Mesenchymal stem cell (in vitro differentiated cells and primary cell): ENCODE measurements at regions not wholly inside any gene's neighbourhood (a gene's known extent, or its start where the extent isn't known, plus 50 kb on each side); places are given as distances from the start of the nearest gene placed in this dataset.

Experiments used
- DNase-seq: peaks from one replicate; pipeline ENCODE4 v3.0.0-alpha.2; 2013
- H2AFZ ChIP-seq: one replicate; pipeline ENCODE4 v1.6.1; 2013; ENCODE audit warnings: low read depth, mild to moderate bottlenecking, control low read depth, inconsistent platforms, low read length, moderate library complexity
- H2AK5ac ChIP-seq: 2 replicates; pipeline ENCODE4 v1.6.1; 2013; ENCODE audit warnings: low read length, moderate library complexity, mild to moderate bottlenecking, inconsistent platforms; ENCODE audit not compliant: severe bottlenecking
- H2BK120ac ChIP-seq: one replicate; pipeline ENCODE4 v1.6.1; 2013; ENCODE audit warnings: low read depth, mild to moderate bottlenecking, inconsistent platforms, low read length, moderate library complexity
- H2BK12ac ChIP-seq, 2 experiments: one replicate each; pipeline ENCODE4 v1.6.1; 2013; ENCODE audit warnings: inconsistent platforms in 2 of 2, low read length in 2 of 2, mild to moderate bottlenecking in 2 of 2, moderate library complexity in 2 of 2, control low read depth in 1 of 2
- H2BK15ac ChIP-seq: one replicate; pipeline ENCODE4 v1.6.1; 2013; ENCODE audit warnings: mild to moderate bottlenecking, low read depth, inconsistent platforms; ENCODE audit not compliant: poor library complexity, severe bottlenecking
- H2BK5ac ChIP-seq: 2 replicates; pipeline ENCODE4 v1.6.1; 2013; ENCODE audit warnings: low read depth, mild to moderate bottlenecking, low read length, control low read depth, inconsistent platforms; ENCODE audit not compliant: poor library complexity, severe bottlenecking
- H3K14ac ChIP-seq, 2 experiments: one replicate each; pipeline ENCODE4 v1.6.1; 2013; ENCODE audit warnings: inconsistent platforms in 2 of 2, low read length in 2 of 2, control low read depth in 1 of 2, mild to moderate bottlenecking in 1 of 2, moderate library complexity in 1 of 2
- H3K18ac ChIP-seq, 2 experiments: one replicate each; pipeline ENCODE4 v1.6.1; 2013; ENCODE audit warnings: inconsistent platforms in 2 of 2, low read length in 2 of 2, control low read depth in 1 of 2, low read depth in 1 of 2, mild to moderate bottlenecking in 1 of 2
- H3K23ac ChIP-seq, 2 experiments: one replicate each; pipeline ENCODE4 v1.6.1; 2013; ENCODE audit warnings: inconsistent platforms in 2 of 2, low read length in 2 of 2, mild to moderate bottlenecking in 2 of 2, moderate library complexity in 2 of 2, control low read depth in 1 of 2
- H3K27ac ChIP-seq: 2 replicates; pipeline ENCODE4 v1.5.1; 2013; ENCODE audit warnings: mild to moderate bottlenecking, moderate library complexity, low read length, control low read depth, inconsistent platforms; ENCODE audit not compliant: poor library complexity, severe bottlenecking
- H3K27me3 ChIP-seq, 2 experiments: 2 replicates each; pipeline versions ENCODE4 v1.6.1 to v1.7.0; 2013; ENCODE audit warnings: low read length in 2 of 2, mild to moderate bottlenecking in 2 of 2, moderate library complexity in 2 of 2, control low read depth in 1 of 2, inconsistent platforms in 1 of 2; ENCODE audit not compliant: control insufficient read depth in 1 of 2, insufficient read depth in 1 of 2
- H3K36me3 ChIP-seq, 2 experiments: 2 replicates each; pipeline versions ENCODE4 v1.6.1 to v1.7.0; 2013; ENCODE audit warnings: low read length in 2 of 2, control low read depth in 1 of 2, inconsistent platforms in 1 of 2, low read depth in 1 of 2, mild to moderate bottlenecking in 1 of 2; ENCODE audit not compliant: insufficient read depth in 2 of 2, control insufficient read depth in 1 of 2
- H3K4ac ChIP-seq, 2 experiments: one replicate each; pipeline ENCODE4 v1.6.1; 2013; ENCODE audit warnings: inconsistent platforms in 2 of 2, low read length in 2 of 2, mild to moderate bottlenecking in 2 of 2, moderate library complexity in 2 of 2, control low read depth in 1 of 2, low read depth in 1 of 2
- H3K4me1 ChIP-seq: 2 replicates; pipeline ENCODE4 v1.6.1; 2013; ENCODE audit warnings: low read depth, low read length, control low read depth; ENCODE audit not compliant: control insufficient read depth, insufficient read depth
- H3K4me2 ChIP-seq: 2 replicates; pipeline ENCODE4 v1.6.1; 2013; ENCODE audit warnings: low read length, mild to moderate bottlenecking, inconsistent platforms; ENCODE audit not compliant: poor library complexity, severe bottlenecking
- H3K4me3 ChIP-seq, 2 experiments: 2 replicates each; pipeline versions ENCODE4 v1.5.1 to v1.7.0; 2013; ENCODE audit warnings: low read length in 2 of 2, mild to moderate bottlenecking in 2 of 2, control low read depth in 1 of 2, low read depth in 1 of 2; ENCODE audit not compliant: insufficient read depth in 1 of 2
- H3K79me1 ChIP-seq: replicated peaks from 2 replicates; pipeline ENCODE4 v1.6.1; 2013; ENCODE audit warnings: mild to moderate bottlenecking, control low read depth, low read length, inconsistent platforms; ENCODE audit not compliant: poor library complexity, severe bottlenecking
- H3K9ac ChIP-seq: 2 replicates; pipeline ENCODE4 v1.7.0; 2013; ENCODE audit warnings: mild to moderate bottlenecking, low read length, moderate library complexity
- H3K9me3 ChIP-seq: 2 replicates; pipeline ENCODE4 v1.7.0; 2013; ENCODE audit warnings: mild to moderate bottlenecking, low read length; ENCODE audit not compliant: control insufficient read depth
- H4K8ac ChIP-seq: one replicate; pipeline ENCODE4 v1.6.1; 2013; ENCODE audit warnings: inconsistent platforms, mild to moderate bottlenecking, low read length, moderate library complexity
- H4K91ac ChIP-seq: one replicate; pipeline ENCODE4 v1.6.1; 2013; ENCODE audit warnings: mild to moderate bottlenecking, low read length, inconsistent platforms
- WGBS: methylation state at CpG from one replicate; pipeline ENCODE4 v1.1.7; 2013; ENCODE audit warnings: mixed read lengths; 5-methylcytosine and 5-hydroxymethylcytosine counted together

DNA sequence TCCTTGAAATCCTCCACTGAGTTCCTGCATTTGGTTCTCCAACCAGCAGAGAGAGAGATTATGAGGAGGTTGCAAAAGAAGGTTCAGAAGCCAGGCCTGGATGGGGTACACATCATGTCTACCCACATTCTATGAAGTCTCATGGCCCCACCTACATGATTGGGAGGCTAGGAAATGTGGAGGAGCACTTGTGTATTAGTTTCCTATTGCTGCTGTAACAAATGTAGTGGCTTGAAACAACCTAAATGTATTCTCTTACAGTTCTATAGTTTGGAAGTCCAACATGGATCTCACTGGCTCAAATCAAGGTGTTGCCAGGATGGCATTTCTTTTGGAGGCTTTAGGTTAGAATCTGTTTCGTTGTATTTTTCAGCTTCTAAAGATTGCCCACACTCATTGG lies 134.2 kb upstream of the ZNF648 start:
- no peak overlapping the region for H3K4ac ChIP-seq
- no peaks in the 10 kb centered on the region for H3K9me3 ChIP-seq
- no peak for DNase-seq
- no peaks in the 10 kb centered on the region for H3K36me3 ChIP-seq
- no CpG with 5 or more reads among the region's 1 CpG for WGBS
- no peaks in the 10 kb centered on the region for H3K27me3 ChIP-seq
- H4K91ac ChIP-seq: no peak overlapping the region
- no peak overlapping the region for H4K8ac ChIP-seq
- no peak overlapping the region for H3K4me3 ChIP-seq
- H2AFZ ChIP-seq: no peak overlapping the region
- no peaks in the 10 kb centered on the region for H3K79me1 ChIP-seq
- H2BK120ac ChIP-seq: no peak overlapping the region
- H2BK15ac ChIP-seq: no peak overlapping the region
- H3K9ac ChIP-seq: no peak overlapping the region
- H3K18ac ChIP-seq: no peak overlapping the region
- no peak overlapping the region for H2AK5ac ChIP-seq
- H3K23ac ChIP-seq: no peak overlapping the region
- H3K27ac ChIP-seq: no peak overlapping the region
- no peak overlapping the region for H3K14ac ChIP-seq
- no peak overlapping the region for H2BK12ac ChIP-seq
- H2BK5ac ChIP-seq: no peak overlapping the region
- H3K4me2 ChIP-seq: no peak overlapping the region
- no peaks in the 10 kb centered on the region for H3K4me1 ChIP-seq

DNA sequence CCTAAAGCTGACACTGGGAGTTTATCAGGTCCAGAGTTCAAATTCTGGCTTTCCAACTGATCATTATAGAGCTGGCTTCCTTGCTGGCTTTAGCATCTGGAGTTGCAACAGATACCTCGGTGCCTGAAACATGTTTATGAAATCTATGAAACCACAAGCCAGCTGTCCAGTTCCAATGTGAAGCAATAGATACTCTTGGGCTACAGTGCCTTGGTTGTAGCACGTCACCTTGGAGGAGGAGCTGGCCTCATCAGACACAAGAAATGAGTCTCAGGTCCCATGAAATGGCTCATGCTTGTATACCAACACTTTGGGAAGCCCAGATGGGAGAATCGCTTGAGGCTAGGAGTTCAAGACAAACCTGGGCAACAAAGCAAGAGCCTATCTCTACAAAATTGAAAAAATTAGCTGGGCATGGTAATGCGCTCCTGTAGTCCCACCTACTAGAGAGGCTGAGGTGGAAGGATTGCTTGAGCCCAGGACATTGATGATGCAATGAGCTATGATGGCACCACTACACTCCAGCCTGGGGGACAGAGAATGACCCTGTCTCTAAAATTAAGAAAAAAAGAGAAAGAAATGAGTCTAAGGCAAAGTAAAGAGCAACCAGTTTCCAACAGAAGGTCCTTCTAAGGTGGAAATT lies 132.5 kb upstream of the ZNF648 start:
- Histone ChIP-seq H3K4me2 (no peak overlapping the region), H3K4ac (no peak overlapping the region), H3K9ac (no peak overlapping the region), H2BK15ac (no peak overlapping the region), H3K4me1 (no peaks in the 10 kb centered on the region), H3K36me3 (no peaks in the 10 kb centered on the region), H4K91ac (no peak overlapping the region), H3K18ac (no peak overlapping the region), H3K14ac (no peak overlapping the region), H3K79me1 (no peaks in the 10 kb centered on the region), H2BK12ac (no peak overlapping the region), H3K9me3 (no peaks in the 10 kb centered on the region), H4K8ac (no peak overlapping the region), H3K4me3 (no peak overlapping the region), H2AK5ac (no peak overlapping the region), H2AFZ (no peak overlapping the region), H2BK120ac (no peak overlapping the region), H3K27me3 (peaks cover 0 to 5% of the 10 kb centered on the region in 2 experiments), H3K23ac (no peak overlapping the region), H2BK5ac (no peak overlapping the region), H3K27ac (no peak overlapping the region)
- peak; percentile 76 for DNase-seq
- 76% methylated on average over 4 of the region's 4 CpGs for WGBS

DNA sequence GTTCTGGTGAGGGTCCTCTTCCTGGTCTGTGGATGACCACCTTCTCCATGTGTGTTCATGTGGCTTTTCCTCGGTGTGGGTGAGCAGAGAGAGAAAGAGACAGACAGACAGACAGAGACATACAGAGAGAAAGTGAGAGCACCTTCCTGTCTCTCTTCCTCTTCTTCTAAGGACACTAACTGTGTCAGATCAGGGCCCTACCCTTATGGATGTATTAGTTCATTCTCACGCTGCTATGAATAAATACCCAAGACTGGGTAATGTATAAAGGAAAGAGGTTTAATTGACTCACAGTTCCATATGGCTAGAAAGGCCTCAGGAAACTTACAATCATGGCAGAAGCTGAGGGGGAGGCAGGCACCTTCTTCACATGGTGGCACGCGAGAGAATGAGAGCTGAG lies 131.5 kb upstream of the ZNF648 start:
- H3K4me2 ChIP-seq: no peak overlapping the region
- WGBS: 100% methylated on average over 3 of the region's 4 CpGs
- DNase-seq: no peak

DNA sequence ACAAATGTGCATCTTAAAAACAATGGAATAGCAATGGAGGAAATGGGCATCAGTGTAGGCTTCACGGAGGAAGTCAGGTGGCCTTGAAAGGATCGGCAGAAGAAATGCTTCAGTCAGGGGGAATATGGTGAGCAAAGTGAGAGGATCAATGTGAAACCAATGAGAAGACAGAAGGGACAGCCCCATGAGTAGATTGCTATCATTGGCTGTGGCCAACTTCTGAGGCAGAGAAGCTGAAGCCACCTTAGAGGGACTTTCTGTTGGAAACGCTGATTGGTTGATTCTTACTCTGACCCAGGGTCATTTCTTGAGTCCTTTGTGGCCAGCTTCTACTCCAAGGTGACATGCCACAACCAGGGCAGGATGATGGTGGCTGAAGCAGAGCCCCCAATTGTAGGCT lies 130.7 kb upstream of the ZNF648 start:
- H2BK120ac ChIP-seq: no peak overlapping the region
- no peaks in the 10 kb centered on the region for H3K9me3 ChIP-seq
- 92% methylated on average over 3 of the region's 3 CpGs for WGBS
- no peak overlapping the region for H3K18ac ChIP-seq
- no peak overlapping the region for H3K4me3 ChIP-seq
- no peak overlapping the region for H3K4me2 ChIP-seq
- no peak overlapping the region for H2AFZ ChIP-seq
- H2BK15ac ChIP-seq: no peak overlapping the region
- H2AK5ac ChIP-seq: no peak overlapping the region
- H3K23ac ChIP-seq: no peak overlapping the region
- no peak for DNase-seq
- H2BK5ac ChIP-seq: no peak overlapping the region
- H3K79me1 ChIP-seq: no peaks in the 10 kb centered on the region
- no peak overlapping the region for H3K14ac ChIP-seq
- no peak overlapping the region for H4K91ac ChIP-seq
- H4K8ac ChIP-seq: no peak overlapping the region
- H3K27me3 ChIP-seq: peaks cover 0 to 6% of the 10 kb centered on the region in 2 experiments
- no peak overlapping the region for H2BK12ac ChIP-seq
- no peak overlapping the region for H3K4ac ChIP-seq
- no peak overlapping the region for H3K9ac ChIP-seq
- H3K27ac ChIP-seq: no peak overlapping the region
- H3K36me3 ChIP-seq: no peaks in the 10 kb centered on the region
- H3K4me1 ChIP-seq: no peaks in the 10 kb centered on the region

More for the DNA sequence above, 131.5 kb upstream of the ZNF648 start:
- H3K36me3 ChIP-seq: no peaks in the 10 kb centered on the region
- H3K79me1 ChIP-seq: no peaks in the 10 kb centered on the region
- no peak overlapping the region for H3K4ac ChIP-seq
- no peak overlapping the region for H3K9ac ChIP-seq
- no peak overlapping the region for H2BK120ac ChIP-seq
- no peak overlapping the region for H4K91ac ChIP-seq
- peaks cover 0 to 6% of the 10 kb centered on the region in 2 experiments for H3K27me3 ChIP-seq
- no peak overlapping the region for H2AFZ ChIP-seq
- H3K27ac ChIP-seq: no peak overlapping the region
- H2BK12ac ChIP-seq: no peak overlapping the region
- H3K18ac ChIP-seq: no peak overlapping the region
- H3K4me3 ChIP-seq: no peak overlapping the region
- no peaks in the 10 kb centered on the region for H3K9me3 ChIP-seq
- H2BK5ac ChIP-seq: no peak overlapping the region
- no peaks in the 10 kb centered on the region for H3K4me1 ChIP-seq
- no peak overlapping the region for H2AK5ac ChIP-seq
- H4K8ac ChIP-seq: no peak overlapping the region
- no peak overlapping the region for H3K23ac ChIP-seq
- no peak overlapping the region for H2BK15ac ChIP-seq
- no peak overlapping the region for H3K14ac ChIP-seq
